Rectal smooth muscle tissue (tissue), 1 donor: ENCODE measurements at regions not wholly inside any gene's neighbourhood (a gene's known extent, or its start where the extent isn't known, plus 50 kb on each side); places are given as distances from the start of the nearest gene placed in this dataset.

Source experiments
- H3K27ac ChIP-seq: one replicate; pipeline ENCODE4 v1.7.0; 2013; ENCODE audit warnings: low read depth, low read length, inconsistent platforms
- H3K27me3 ChIP-seq: one replicate; pipeline ENCODE4 v1.7.0; 2013; ENCODE audit warnings: low read length; ENCODE audit not compliant: control insufficient read depth, insufficient read depth
- H3K36me3 ChIP-seq: one replicate; pipeline ENCODE4 v1.7.0; 2013; ENCODE audit warnings: low read length; ENCODE audit not compliant: control insufficient read depth, insufficient read depth
- H3K4me1 ChIP-seq: one replicate; pipeline ENCODE4 v1.7.0; 2013; ENCODE audit warnings: low read length; ENCODE audit not compliant: control insufficient read depth, insufficient read depth
- H3K4me3 ChIP-seq: one replicate; pipeline ENCODE4 v1.7.0; 2013; ENCODE audit warnings: low read length
- H3K9ac ChIP-seq: one replicate; pipeline ENCODE4 v1.7.0; 2013; ENCODE audit warnings: low read length

- H3K36me3 ChIP-seq, result no peaks in the 10 kb centered on the region
- no peak overlapping the region for H3K4me3 ChIP-seq
- no peak overlapping the region for H3K27ac ChIP-seq
- H3K4me1 ChIP-seq, result no peaks in the 10 kb centered on the region
- no peak overlapping the region for H3K9ac ChIP-seq
- H3K27me3 ChIP-seq, result no peaks in the 10 kb centered on the region
Observed at GRCh38 chr18:67279988-67280387, 236.5 kb downstream of the DSEL start.

- H3K4me1 ChIP-seq, result no peaks in the 10 kb centered on the region
- H3K4me3 ChIP-seq, result no peak overlapping the region
- no peaks in the 10 kb centered on the region for H3K36me3 ChIP-seq
- H3K27me3 ChIP-seq, result no peaks in the 10 kb centered on the region
- no peak overlapping the region for H3K27ac ChIP-seq
- no peak overlapping the region for H3K9ac ChIP-seq
Observed at GRCh38 chr18:67278984-67279383, 237.5 kb downstream of the DSEL start.

- Histone ChIP-seq H3K27me3 (no peaks in the 10 kb centered on the region), H3K36me3 (no peaks in the 10 kb centered on the region), H3K27ac (no peak overlapping the region), H3K9ac (no peak overlapping the region), H3K4me1 (no peaks in the 10 kb centered on the region), H3K4me3 (no peak overlapping the region)
Observed at GRCh38 chr18:67276638-67277037, 239.9 kb downstream of the DSEL start.

GRCh38 chr18:67273288-67273687 is 243.2 kb downstream of the DSEL start:
- Histone ChIP-seq H3K4me1 (no peaks in the 10 kb centered on the region), H3K27me3 (no peaks in the 10 kb centered on the region), H3K27ac (no peak overlapping the region), H3K9ac (no peak overlapping the region), H3K4me3 (no peak overlapping the region), H3K36me3 (no peaks in the 10 kb centered on the region)

- Histone ChIP-seq H3K9ac (no peak overlapping the region), H3K27ac (no peak overlapping the region), H3K4me3 (no peak overlapping the region), H3K36me3 (no peaks in the 10 kb centered on the region), H3K27me3 (no peaks in the 10 kb centered on the region), H3K4me1 (no peaks in the 10 kb centered on the region)
Observed at GRCh38 chr18:67269206-67269605, 247.3 kb downstream of the DSEL start.

GRCh38 chr18:67268530-67268929 is 248.0 kb downstream of the DSEL start:
- Histone ChIP-seq H3K27me3 (no peaks in the 10 kb centered on the region), H3K4me3 (no peak overlapping the region), H3K9ac (no peak overlapping the region), H3K4me1 (no peaks in the 10 kb centered on the region), H3K27ac (no peak overlapping the region), H3K36me3 (no peaks in the 10 kb centered on the region)

- H3K27me3 ChIP-seq, result no peaks in the 10 kb centered on the region
- H3K4me1 ChIP-seq, result no peaks in the 10 kb centered on the region
- H3K4me3 ChIP-seq, result no peak overlapping the region
- H3K36me3 ChIP-seq, result no peaks in the 10 kb centered on the region
- H3K27ac ChIP-seq, result no peak overlapping the region
- H3K9ac ChIP-seq, result no peak overlapping the region
Observed at GRCh38 chr18:67266246-67267237, 250.0 kb downstream of the DSEL start.

- H3K27me3 ChIP-seq, result no peaks in the 10 kb centered on the region
- no peak overlapping the region for H3K4me3 ChIP-seq
- H3K4me1 ChIP-seq, result no peaks in the 10 kb centered on the region
- no peak overlapping the region for H3K9ac ChIP-seq
- H3K27ac ChIP-seq, result no peak overlapping the region
- H3K36me3 ChIP-seq, result no peaks in the 10 kb centered on the region
Observed at GRCh38 chr18:67265464-67266245, 250.9 kb downstream of the DSEL start.

GRCh38 chr18:67261931-67262552 is 254.5 kb downstream of the DSEL start:
- Histone ChIP-seq H3K9ac (no peak overlapping the region), H3K36me3 (no peaks in the 10 kb centered on the region)

GRCh38 chr18:67260841-67261240 is 255.7 kb downstream of the DSEL start:
- no peaks in the 10 kb centered on the region for H3K4me1 ChIP-seq
- H3K9ac ChIP-seq, result no peak overlapping the region
- no peaks in the 10 kb centered on the region for H3K36me3 ChIP-seq
- H3K27ac ChIP-seq, result no peak overlapping the region
- no peak overlapping the region for H3K4me3 ChIP-seq
- H3K27me3 ChIP-seq, result no peaks in the 10 kb centered on the region

More at GRCh38 chr18:67261931-67262552, 254.5 kb downstream of the DSEL start:
- no peak overlapping the region for H3K27ac ChIP-seq
- H3K4me3 ChIP-seq, result no peak overlapping the region
- no peaks in the 10 kb centered on the region for H3K27me3 ChIP-seq
- H3K4me1 ChIP-seq, result no peaks in the 10 kb centered on the region

GRCh38 chr18:67250776-67251424 is 265.6 kb downstream of the DSEL start:
- no peaks in the 10 kb centered on the region for H3K4me1 ChIP-seq
- H3K9ac ChIP-seq, result no peak overlapping the region
- no peaks in the 10 kb centered on the region for H3K36me3 ChIP-seq
- no peak overlapping the region for H3K27ac ChIP-seq
- H3K4me3 ChIP-seq, result no peak overlapping the region
- H3K27me3 ChIP-seq, result no peaks in the 10 kb centered on the region
